B cell (primary cell): ENCODE measurements at regions not wholly inside any gene's neighbourhood (a gene's known extent, or its start where the extent isn't known, plus 50 kb on each side); places are given as distances from the start of the nearest gene placed in this dataset.
"Not testable (repeated sequence)": the region's sequence is repeated elsewhere in the genome, so short reads cannot be mapped to it uniquely, and the experiment has no call there.

Experiments
- ATAC-seq: fragments of 200-7000 bp; cut with Tn5 transposase; one replicate; pipeline ENCODE4 v1.10.0; 2021; ENCODE audit warnings: low read depth, mild to moderate bottlenecking, moderate number of reproducible peaks, moderate library complexity
- CTCF ChIA-PET: fragments of 350-600 bp; sonication (Branson Sonifier 250); formaldehyde crosslinking; loops from one replicate; lab custom pipeline; 2021; ENCODE audit warnings: antibody characterized with exemption, inconsistent platforms; lab: Charles Lee
- POLR2A ChIA-PET: fragments of 350-600 bp; sonication (Branson Sonifier 250); formaldehyde crosslinking; loops from one replicate; lab custom pipeline; 2021; ENCODE audit warnings: antibody characterized with exemption; lab: Charles Lee
- DNase-seq: peaks from one replicate; pipeline ENCODE4 v3.0.0; 2013
- H2AFZ ChIP-seq: 2 replicates; pipeline ENCODE4 v1.6.1; 2012; ENCODE audit warnings: mild to moderate bottlenecking, low read depth, low read length; ENCODE audit not compliant: insufficient read depth, poor library complexity, severe bottlenecking
- H3K27ac ChIP-seq, 2 donors: 1 replicate in 1 of 2; 2 replicates in 1 of 2; pipeline ENCODE4 v1.5.1; 2012 to 2013; ENCODE audit warnings: low read length in 2 of 2, mild to moderate bottlenecking in 2 of 2, moderate library complexity in 1 of 2
- H3K27me3 ChIP-seq, 4 experiments: fragments of 200-600 bp in 1 of 4; sonication (generic) in 1 of 4; replicated peaks in 1 of 4; 1 replicate in 2 of 4; 2 replicates in 2 of 4; pipeline versions ENCODE4 v1.6.1 to v1.7.0; 2013 to 2016; ENCODE audit warnings: low read length in 3 of 4, mild to moderate bottlenecking in 2 of 4, mixed read lengths in 1 of 4, moderate library complexity in 1 of 4; ENCODE audit not compliant: insufficient read depth in 4 of 4, control insufficient read depth in 3 of 4; ENCODE audit errors: control extremely low read depth in 1 of 4
- H3K36me3 ChIP-seq, 2 experiments: replicated peaks in 1 of 2; 1 replicate in 1 of 2; 2 replicates in 1 of 2; pipeline versions ENCODE4 v1.6.1 to v1.7.1; 2013; ENCODE audit warnings: low read length in 1 of 2; ENCODE audit not compliant: insufficient read depth in 2 of 2, control insufficient read depth in 1 of 2; ENCODE audit errors: control extremely low read depth in 1 of 2, extremely low read depth in 1 of 2
- H3K4me1 ChIP-seq, 2 donors: fragments of 200-600 bp in 1 of 2; sonication (generic) in 1 of 2; 1 replicate in 1 of 2; 2 replicates in 1 of 2; pipeline versions ENCODE4 v1.5.1 to v1.6.1; 2013 to 2017; ENCODE audit warnings: low read length in 2 of 2; ENCODE audit not compliant: control insufficient read depth in 2 of 2, insufficient read depth in 2 of 2
- H3K4me2 ChIP-seq: replicated peaks from 2 replicates; pipeline ENCODE3; 2012; ENCODE audit warnings: mild to moderate bottlenecking, low read depth, low read length; ENCODE audit not compliant: poor library complexity, severe bottlenecking
- H3K4me3 ChIP-seq, 5 experiments: fragments of 200-600 bp in 1 of 5; sonication (generic) in 1 of 5; 1 replicate in 3 of 5; 2 replicates in 2 of 5; pipeline versions ENCODE4 v1.5.1 to v1.7.0; 2011 to 2016; ENCODE audit warnings: low read length in 4 of 5, mild to moderate bottlenecking in 4 of 5, low read depth in 2 of 5, control low read depth in 1 of 5, moderate library complexity in 1 of 5; ENCODE audit not compliant: insufficient read depth in 1 of 5; ENCODE audit errors: control extremely low read depth in 1 of 5, extremely low read depth in 1 of 5
- H3K79me2 ChIP-seq: fragments of 200-600 bp; sonication (generic); one replicate; pipeline ENCODE4 v1.6.0; 2016; ENCODE audit warnings: low read length; ENCODE audit not compliant: control insufficient read depth, insufficient read depth
- H3K9ac ChIP-seq: fragments of 200-600 bp; sonication (generic); 2 replicates; pipeline ENCODE4 v1.6.1; 2017; ENCODE audit warnings: mild to moderate bottlenecking, low read length, moderate library complexity
- H3K9me3 ChIP-seq, 3 donors: one replicate each; pipeline versions ENCODE4 v1.6.1 to v1.7.1; 2013; ENCODE audit warnings: low read length in 2 of 3; ENCODE audit not compliant: control insufficient read depth in 2 of 3, insufficient read depth in 1 of 3; ENCODE audit errors: control extremely low read depth in 1 of 3
- H4K20me1 ChIP-seq: 2 replicates; pipeline ENCODE4 v1.6.0; 2012; ENCODE audit warnings: mild to moderate bottlenecking, low read length; ENCODE audit not compliant: insufficient read depth, control insufficient read depth, poor library complexity, severe bottlenecking
- H3K27ac Mint-ChIP-seq: one replicate; pipeline ENCODE4 v1.8.0; 2021; ENCODE audit warnings: mixed read lengths
- H3K27me3 Mint-ChIP-seq: one replicate; pipeline ENCODE4 v1.8.0; 2021; ENCODE audit warnings: mixed read lengths
- H3K4me1 Mint-ChIP-seq: one replicate; pipeline ENCODE4 v1.8.0; 2021; ENCODE audit warnings: mixed read lengths
- H3K4me3 Mint-ChIP-seq: one replicate; pipeline ENCODE4 v1.8.0; 2021; ENCODE audit warnings: mixed read lengths
- H3K9me3 Mint-ChIP-seq: one replicate; pipeline ENCODE4 v1.8.0; 2022; ENCODE audit warnings: mixed read lengths; ENCODE audit not compliant: insufficient read depth
- WGBS: methylation state at CpG from one replicate; pipeline ENCODE4 v1.1.5; 2013; ENCODE audit warnings: missing lambda C conversion rate; ENCODE audit not compliant: insufficient coverage; 5-methylcytosine and 5-hydroxymethylcytosine counted together
- intact Hi-C: fragments of 100-400 bp; cut with micrococcal nuclease; formaldehyde crosslinking; loops from one replicate; pipeline ENCODE4 v1.10.0; 2022

GRCh38 chr1:827211-828063 lies 96.3 kb upstream of the SAMD11 start:
- Mint-ChIP-seq H3K27ac (peak overlapping the region; percentile 94), H3K4me3 (peak overlapping the region; percentile 91), H3K4me1 (peaks cover 20% of the 10 kb centered on the region)
- H3K27me3 ChIP-seq, intact Hi-C loops, H3K36me3 ChIP-seq, H3K4me1 ChIP-seq, H3K27me3 Mint-ChIP-seq, CTCF ChIA-PET, H3K9me3 Mint-ChIP-seq, H3K9me3 ChIP-seq, POLR2A ChIA-PET: not testable (repeated sequence)
- Histone ChIP-seq H3K4me3 (peak overlapping the region in 4 of 5 experiments; percentile 61 to 70 (median 65)), H3K27ac (peak overlapping the region; percentile 85 to 87), H3K79me2 (peaks cover 24% of the 10 kb centered on the region), H2AFZ (peak overlapping the region; percentile 75), H4K20me1 (peaks cover 11% of the 10 kb centered on the region), H3K9ac (peak overlapping the region; percentile 69), H3K4me2 (peak overlapping the region; percentile 19)
- DNase-seq (peak; percentile 94), ATAC-seq (peak; percentile 95)
- WGBS = under 1% methylated on average over 39 of the region's 109 CpGs

- ATAC-seq, intact Hi-C loops, H3K4me3 Mint-ChIP-seq, CTCF ChIA-PET, H2AFZ ChIP-seq, H3K36me3 ChIP-seq, POLR2A ChIA-PET, H3K9me3 Mint-ChIP-seq, H3K27me3 Mint-ChIP-seq, H3K27me3 ChIP-seq, H3K4me3 ChIP-seq, H3K4me2 ChIP-seq, H3K27ac ChIP-seq, H3K9ac ChIP-seq, H3K9me3 ChIP-seq, H4K20me1 ChIP-seq, H3K4me1 ChIP-seq, H3K27ac Mint-ChIP-seq, DNase-seq: not testable (repeated sequence)
- peaks cover 12% of the 10 kb centered on the region for H3K79me2 ChIP-seq
- WGBS = no CpG with 5 or more reads among the region's 3 CpGs
- peaks cover 20% of the 10 kb centered on the region for H3K4me1 Mint-ChIP-seq
Measured at GRCh38 chr1:829324-829723, 94.4 kb upstream of the SAMD11 start.

GRCh38 chr1:829932-830331 lies 93.8 kb upstream of the SAMD11 start:
- peaks cover 20% of the 10 kb centered on the region for H3K4me1 Mint-ChIP-seq
- H3K9me3 Mint-ChIP-seq, H2AFZ ChIP-seq, H3K4me1 ChIP-seq, H3K27me3 ChIP-seq, H3K27ac Mint-ChIP-seq, H3K79me2 ChIP-seq, H3K27me3 Mint-ChIP-seq, ATAC-seq, H3K9ac ChIP-seq, CTCF ChIA-PET, H3K4me3 Mint-ChIP-seq, H3K27ac ChIP-seq, H3K4me3 ChIP-seq, H3K36me3 ChIP-seq, H3K9me3 ChIP-seq, DNase-seq, H4K20me1 ChIP-seq, H3K4me2 ChIP-seq, POLR2A ChIA-PET, intact Hi-C loops: not testable (repeated sequence)
- no CpG with 5 or more reads among the region's 5 CpGs for WGBS

GRCh38 chr1:830750-831149 lies 93.0 kb upstream of the SAMD11 start:
- peaks cover 15% of the 10 kb centered on the region for H3K4me1 Mint-ChIP-seq
- H3K9me3 ChIP-seq, CTCF ChIA-PET, H3K27me3 ChIP-seq, H3K27ac Mint-ChIP-seq, H3K4me3 ChIP-seq, H3K4me3 Mint-ChIP-seq, H3K4me2 ChIP-seq, H3K4me1 ChIP-seq, H3K79me2 ChIP-seq, H3K36me3 ChIP-seq, H4K20me1 ChIP-seq, H3K27ac ChIP-seq, ATAC-seq, intact Hi-C loops, H3K27me3 Mint-ChIP-seq, POLR2A ChIA-PET, DNase-seq, H2AFZ ChIP-seq, H3K9ac ChIP-seq, H3K9me3 Mint-ChIP-seq: not testable (repeated sequence)
- whole genome bisulfite sequencing = 100% methylated on average over 2 of the region's 5 CpGs
